ENCODE measurements at regions not wholly inside any gene's neighbourhood (a gene's known extent, or its start where the extent isn't known, plus 50 kb on each side); places are given as distances from the start of the nearest gene placed in this dataset.

DNA sequence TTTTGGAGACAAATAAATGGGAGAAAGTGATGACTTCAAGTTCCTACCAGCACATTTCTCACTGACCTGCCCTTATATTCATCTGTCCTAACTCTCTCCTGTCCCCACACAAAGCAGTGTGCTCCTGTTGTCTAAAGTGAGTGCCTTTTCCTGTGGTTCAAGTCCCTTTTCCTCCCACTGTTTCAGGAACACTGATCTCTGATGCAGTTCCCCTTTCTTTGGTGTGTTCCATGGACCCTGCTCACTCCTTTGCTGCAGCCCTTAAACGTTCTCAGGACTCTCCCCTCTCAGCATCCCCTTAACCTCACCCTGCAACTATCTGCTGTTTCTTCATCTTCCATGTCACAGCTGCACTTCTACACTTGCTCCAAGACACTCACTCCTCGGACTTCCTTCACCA, 195.8 kb upstream of the ETV3 start:
- TF ChIP-seq POLR2A (IDR thresholded peaks at IDR 0.05; ENCODE audit: borderline replicate concordance, extremely low read depth, insufficient read depth, insufficient read length) (no peak), POLR2AphosphoS5 (IDR thresholded peaks at IDR 0.05; ENCODE audit: low read depth, low read length) (no peak), CEBPB (IDR thresholded peaks at IDR 0.05; ENCODE audit: low read depth) (no peak), TCF7L2 (IDR thresholded peaks at IDR 0.05; ENCODE audit: borderline replicate concordance, extremely low read depth, insufficient read depth, insufficient read length) (no peak), EZH2 (IDR thresholded peaks at IDR 0.05) (no peak), ZNF274 (IDR thresholded peaks at IDR 0.05; ENCODE audit: low read depth, low read length) (no peak), YY1 (IDR thresholded peaks at IDR 0.05; ENCODE audit: extremely low read depth, insufficient replicate concordance, low read depth, low read length) (no peak), SIN3A (IDR thresholded peaks at IDR 0.05; ENCODE audit: low read depth) (no peak), CBX3 (IDR thresholded peaks at IDR 0.05; ENCODE audit: low read depth) (no peak), EZH2phosphoT487 (IDR thresholded peaks at IDR 0.05; ENCODE audit: borderline replicate concordance) (no peak), JUND (IDR thresholded peaks at IDR 0.05) (no peak)
- TF ChIP-seq, protein P1, sequence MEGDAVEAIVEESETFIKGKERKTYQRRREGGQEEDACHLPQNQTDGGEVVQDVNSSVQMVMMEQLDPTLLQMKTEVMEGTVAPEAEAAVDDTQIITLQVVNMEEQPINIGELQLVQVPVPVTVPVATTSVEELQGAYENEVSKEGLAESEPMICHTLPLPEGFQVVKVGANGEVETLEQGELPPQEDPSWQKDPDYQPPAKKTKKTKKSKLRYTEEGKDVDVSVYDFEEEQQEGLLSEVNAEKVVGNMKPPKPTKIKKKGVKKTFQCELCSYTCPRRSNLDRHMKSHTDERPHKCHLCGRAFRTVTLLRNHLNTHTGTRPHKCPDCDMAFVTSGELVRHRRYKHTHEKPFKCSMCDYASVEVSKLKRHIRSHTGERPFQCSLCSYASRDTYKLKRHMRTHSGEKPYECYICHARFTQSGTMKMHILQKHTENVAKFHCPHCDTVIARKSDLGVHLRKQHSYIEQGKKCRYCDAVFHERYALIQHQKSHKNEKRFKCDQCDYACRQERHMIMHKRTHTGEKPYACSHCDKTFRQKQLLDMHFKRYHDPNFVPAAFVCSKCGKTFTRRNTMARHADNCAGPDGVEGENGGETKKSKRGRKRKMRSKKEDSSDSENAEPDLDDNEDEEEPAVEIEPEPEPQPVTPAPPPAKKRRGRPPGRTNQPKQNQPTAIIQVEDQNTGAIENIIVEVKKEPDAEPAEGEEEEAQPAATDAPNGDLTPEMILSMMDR (IDR thresholded peaks at IDR 0.05 in 2 of 3, conservative IDR thresholded peaks at IDR 0.05 in 1 of 3; ENCODE audit: borderline replicate concordance in 1 of 3, insufficient read depth in 1 of 3, low read depth in 2 of 3, low read length in 2 of 3) = no peak
- TF ChIP-seq, protein P2, sequence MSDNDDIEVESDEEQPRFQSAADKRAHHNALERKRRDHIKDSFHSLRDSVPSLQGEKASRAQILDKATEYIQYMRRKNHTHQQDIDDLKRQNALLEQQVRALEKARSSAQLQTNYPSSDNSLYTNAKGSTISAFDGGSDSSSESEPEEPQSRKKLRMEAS (IDR thresholded peaks at IDR 0.05) = no peak
